Vagina (tissue), 2 donors: ENCODE measurements at regions not wholly inside any gene's neighbourhood (a gene's known extent, or its start where the extent isn't known, plus 50 kb on each side); places are given as distances from the start of the nearest gene placed in this dataset.

ENCODE experiments used
- POLR2A ChIP-seq, 2 donors: fragments of 450-650 bp; IDR thresholded peaks; one replicate each; pipeline ENCODE4 v1.6.1; 2017; ENCODE audit warnings: antibody characterized with exemption in 2 of 2, mild to moderate bottlenecking in 2 of 2, moderate library complexity in 2 of 2
- TF ChIP-seq, protein P1 (sequence below), 3 experiments: fragments of 450-650 bp in 2 of 3; fragments of 200-600 bp in 1 of 3; sonication (generic) in 1 of 3; IDR thresholded peaks; one replicate each; pipeline ENCODE4 v1.5.1; 2017 to 2019; ENCODE audit warnings: antibody characterized with exemption in 3 of 3, mild to moderate bottlenecking in 2 of 3, moderate library complexity in 2 of 3

DNA sequence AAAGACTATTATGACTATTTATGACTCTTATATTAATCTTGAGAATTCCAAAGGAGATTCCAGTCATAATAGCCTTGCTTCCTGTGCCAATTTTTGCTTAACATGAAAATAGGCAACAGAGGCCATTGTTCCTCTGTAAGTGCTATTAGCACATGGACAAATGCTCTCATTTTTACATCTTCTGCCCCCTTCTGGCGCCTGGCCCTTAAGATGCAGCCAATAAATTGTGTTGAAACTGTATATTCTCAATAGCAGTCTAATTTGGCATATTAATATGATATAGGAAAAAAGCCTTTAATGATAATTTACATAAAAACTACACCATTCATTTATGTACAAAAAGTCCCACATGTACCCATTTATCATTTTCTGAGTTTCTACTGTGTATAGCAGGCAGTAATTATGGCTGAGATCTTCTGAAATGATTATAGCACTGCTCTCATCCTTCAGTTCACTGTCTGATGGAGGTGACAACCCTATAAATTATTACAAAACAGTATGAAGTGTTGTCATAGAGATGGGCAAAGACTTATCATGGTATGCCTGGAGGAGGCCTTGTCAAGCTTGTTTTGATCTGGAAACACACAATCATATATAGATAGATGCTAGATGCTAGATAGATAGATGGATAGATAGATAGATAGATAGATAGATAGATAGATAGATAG, 613.3 kb downstream of the TSN start:
- TF ChIP-seq POLR2A (IDR thresholded peaks at IDR 0.05), result no peak
- TF ChIP-seq, protein P1, sequence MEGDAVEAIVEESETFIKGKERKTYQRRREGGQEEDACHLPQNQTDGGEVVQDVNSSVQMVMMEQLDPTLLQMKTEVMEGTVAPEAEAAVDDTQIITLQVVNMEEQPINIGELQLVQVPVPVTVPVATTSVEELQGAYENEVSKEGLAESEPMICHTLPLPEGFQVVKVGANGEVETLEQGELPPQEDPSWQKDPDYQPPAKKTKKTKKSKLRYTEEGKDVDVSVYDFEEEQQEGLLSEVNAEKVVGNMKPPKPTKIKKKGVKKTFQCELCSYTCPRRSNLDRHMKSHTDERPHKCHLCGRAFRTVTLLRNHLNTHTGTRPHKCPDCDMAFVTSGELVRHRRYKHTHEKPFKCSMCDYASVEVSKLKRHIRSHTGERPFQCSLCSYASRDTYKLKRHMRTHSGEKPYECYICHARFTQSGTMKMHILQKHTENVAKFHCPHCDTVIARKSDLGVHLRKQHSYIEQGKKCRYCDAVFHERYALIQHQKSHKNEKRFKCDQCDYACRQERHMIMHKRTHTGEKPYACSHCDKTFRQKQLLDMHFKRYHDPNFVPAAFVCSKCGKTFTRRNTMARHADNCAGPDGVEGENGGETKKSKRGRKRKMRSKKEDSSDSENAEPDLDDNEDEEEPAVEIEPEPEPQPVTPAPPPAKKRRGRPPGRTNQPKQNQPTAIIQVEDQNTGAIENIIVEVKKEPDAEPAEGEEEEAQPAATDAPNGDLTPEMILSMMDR (IDR thresholded peaks at IDR 0.05), result no peak
